ENCODE measurements at regions not wholly inside any gene's neighbourhood (a gene's known extent, or its start where the extent isn't known, plus 50 kb on each side); places are given as distances from the start of the nearest gene placed in this dataset.

GRCh38 chr9:81250041-81250440, 439.3 kb downstream of the TLE1 start:
- no peak for DNase-seq (ENCODE audit: low read depth)
- no peak overlapping the region for H3K4me3 ChIP-seq (ENCODE audit: low read depth, low read length)
- TF ChIP-seq CTCF (IDR thresholded peaks at IDR 0.05; ENCODE audit: low read depth, low read length) = no peak
- TF ChIP-seq, protein P1, sequence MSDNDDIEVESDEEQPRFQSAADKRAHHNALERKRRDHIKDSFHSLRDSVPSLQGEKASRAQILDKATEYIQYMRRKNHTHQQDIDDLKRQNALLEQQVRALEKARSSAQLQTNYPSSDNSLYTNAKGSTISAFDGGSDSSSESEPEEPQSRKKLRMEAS (IDR thresholded peaks at IDR 0.05; ENCODE audit: low read depth, low read length) = no peak
- no peak for TF ChIP-seq POLR2A (IDR thresholded peaks at IDR 0.05; ENCODE audit: extremely low read depth, insufficient read length)
- TF ChIP-seq MYC (IDR thresholded peaks at IDR 0.05; ENCODE audit: low read depth, low read length) = no peak

DNA sequence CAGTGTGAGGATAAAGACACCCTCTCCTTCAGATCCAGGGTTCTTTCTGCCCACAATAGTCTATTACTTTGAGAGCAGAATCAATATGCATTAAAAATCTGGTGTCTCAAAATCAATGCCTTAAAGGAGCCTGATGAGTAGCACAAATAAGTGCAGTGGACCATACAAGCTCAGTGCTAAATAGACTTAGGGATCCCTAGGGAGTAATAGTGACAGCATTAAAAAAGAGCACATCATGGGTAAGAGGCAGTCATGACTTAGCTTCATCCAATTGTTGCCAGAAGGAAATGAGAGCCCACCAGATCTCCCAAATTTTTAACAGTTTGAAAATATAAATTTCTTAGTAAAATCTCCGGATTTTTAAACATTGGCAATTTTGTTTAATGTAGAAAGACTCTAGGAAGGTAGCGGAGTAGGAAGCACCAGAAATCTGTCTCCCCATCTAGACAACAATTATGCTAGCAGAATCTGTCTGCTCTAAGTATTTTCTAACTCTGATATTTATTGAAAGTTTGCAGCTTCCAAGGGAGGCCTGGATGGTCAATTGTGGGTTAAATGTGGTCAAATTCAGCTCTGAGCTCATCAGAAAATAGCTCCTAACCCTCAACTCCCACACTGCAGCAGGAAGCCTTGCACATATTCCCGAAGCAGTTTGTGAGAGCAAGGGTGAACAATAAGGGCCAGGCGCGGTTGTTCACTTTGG, 443.9 kb downstream of the TLE1 start:
- no peak overlapping the region for H3K4me3 ChIP-seq (ENCODE audit: low read depth, low read length)
- DNase-seq (ENCODE audit: low read depth) = peak; percentile 39
- TF ChIP-seq, protein P1 (IDR thresholded peaks at IDR 0.05; ENCODE audit: low read depth, low read length) = no peak
- TF ChIP-seq MYC (IDR thresholded peaks at IDR 0.05; ENCODE audit: low read depth, low read length) = no peak
- TF ChIP-seq POLR2A (IDR thresholded peaks at IDR 0.05; ENCODE audit: extremely low read depth, insufficient read length) = no peak
- TF ChIP-seq CTCF (IDR thresholded peaks at IDR 0.05; ENCODE audit: low read depth, low read length) = no peak

DNA sequence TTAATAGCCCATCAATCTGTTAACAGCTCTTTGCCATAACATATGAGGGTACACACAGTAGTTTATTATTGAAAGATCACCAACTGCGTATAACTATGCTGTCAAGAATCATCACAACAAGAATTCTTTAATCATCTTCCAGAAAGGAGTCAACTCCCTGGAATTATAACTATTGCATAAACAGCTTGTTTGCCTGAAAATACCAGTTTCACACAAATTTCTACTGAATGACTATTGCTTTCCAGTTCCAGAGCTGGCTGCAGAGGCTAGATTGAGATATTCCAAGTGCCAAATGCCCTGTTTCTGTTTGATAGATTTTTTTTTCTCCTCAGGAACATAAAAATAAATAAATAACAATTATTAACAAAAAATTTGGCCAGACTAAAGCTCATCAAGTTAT, 444.7 kb downstream of the TLE1 start:
- TF ChIP-seq, protein P1 (IDR thresholded peaks at IDR 0.05; ENCODE audit: low read depth, low read length) = no peak
- TF ChIP-seq MYC (IDR thresholded peaks at IDR 0.05; ENCODE audit: low read depth, low read length) (no peak), POLR2A (IDR thresholded peaks at IDR 0.05; ENCODE audit: extremely low read depth, insufficient read length) (no peak), CTCF (IDR thresholded peaks at IDR 0.05; ENCODE audit: low read depth, low read length) (no peak)
- DNase-seq (ENCODE audit: low read depth) = no peak
- no peak overlapping the region for H3K4me3 ChIP-seq (ENCODE audit: low read depth, low read length)

GRCh38 chr9:81242866-81243265, 446.5 kb downstream of the TLE1 start:
- no peak overlapping the region for H3K4me3 ChIP-seq (ENCODE audit: low read depth, low read length)
- TF ChIP-seq, protein P1 (IDR thresholded peaks at IDR 0.05; ENCODE audit: low read depth, low read length) = no peak
- no peak for TF ChIP-seq CTCF (IDR thresholded peaks at IDR 0.05; ENCODE audit: low read depth, low read length)
- TF ChIP-seq MYC (IDR thresholded peaks at IDR 0.05; ENCODE audit: low read depth, low read length) = no peak
- TF ChIP-seq POLR2A (IDR thresholded peaks at IDR 0.05; ENCODE audit: extremely low read depth, insufficient read length) = no peak
- DNase-seq (ENCODE audit: low read depth) = no peak

GRCh38 chr9:81239388-81239787, 450.0 kb downstream of the TLE1 start:
- no peak for DNase-seq (ENCODE audit: low read depth)
- no peak for TF ChIP-seq MYC (IDR thresholded peaks at IDR 0.05; ENCODE audit: low read depth, low read length)
- TF ChIP-seq CTCF (IDR thresholded peaks at IDR 0.05; ENCODE audit: low read depth, low read length) = no peak
- no peak overlapping the region for H3K4me3 ChIP-seq (ENCODE audit: low read depth, low read length)
